NT2/D1 (cell line): ENCODE measurements at regions not wholly inside any gene's neighbourhood (a gene's known extent, or its start where the extent isn't known, plus 50 kb on each side); places are given as distances from the start of the nearest gene placed in this dataset.

Source experiments
- YY1 ChIP-seq: IDR thresholded peaks from 2 replicates; pipeline ENCODE4 v1.6.1; 2011; ENCODE audit not compliant: insufficient read length, insufficient read depth
- ZNF274 ChIP-seq: IDR thresholded peaks from 2 replicates; pipeline ENCODE4 v1.6.1; 2011; ENCODE audit warnings: mild to moderate bottlenecking, low read depth, low read length

DNA sequence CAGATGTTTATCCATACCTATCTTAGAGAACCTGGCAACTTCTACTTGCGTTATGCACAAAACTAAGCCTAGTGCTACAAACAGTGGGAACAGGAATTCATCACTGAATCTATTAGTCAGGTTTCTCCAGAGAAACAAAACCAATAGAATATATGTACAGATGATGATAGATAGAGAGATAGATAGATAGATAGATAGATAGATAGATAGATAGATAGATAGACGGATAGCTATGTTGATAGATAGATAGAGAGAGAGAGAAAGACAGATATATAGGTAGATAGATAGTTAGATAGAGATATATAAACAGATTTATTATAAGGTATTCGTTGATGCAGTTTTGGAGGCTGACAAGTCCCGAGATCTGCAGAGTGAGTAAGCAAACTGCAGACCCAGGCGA is 495.6 kb downstream of the TMEM114 start:
- TF ChIP-seq ZNF274 = no peak
- no peak for TF ChIP-seq YY1
